GM21717 (cell line): ENCODE measurements at regions not wholly inside any gene's neighbourhood (a gene's known extent, or its start where the extent isn't known, plus 50 kb on each side); places are given as distances from the start of the nearest gene placed in this dataset.

Experiments used
- ATAC-seq: cut with Tn5 transposase; IDR thresholded peaks from one replicate; pipeline ENCODE4 v1.9.1; 2021; ENCODE audit warnings: mild to moderate bottlenecking, moderate library complexity; ENCODE audit not compliant: unreplicated experiment

DNA sequence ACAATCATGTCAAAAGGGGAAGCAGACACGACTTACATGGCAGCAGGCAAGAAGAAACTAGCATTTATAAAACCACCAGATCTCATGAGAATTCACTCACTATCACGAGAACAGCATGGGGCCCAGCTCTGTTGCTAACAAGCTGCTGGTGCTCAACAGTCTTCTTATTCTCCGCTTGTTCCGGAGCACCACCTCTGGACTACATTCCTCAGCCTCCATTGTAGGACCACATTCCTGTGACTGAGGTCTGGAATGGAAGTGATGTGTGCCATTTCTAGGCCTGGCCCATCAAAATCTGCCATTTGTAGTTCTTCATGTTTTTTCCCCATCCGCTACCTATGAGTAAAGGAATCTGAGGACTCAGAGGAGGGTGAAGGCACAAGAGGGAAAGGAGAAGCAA, 111.5 kb upstream of the PTCHD1 start:
- no peak for ATAC-seq

DNA sequence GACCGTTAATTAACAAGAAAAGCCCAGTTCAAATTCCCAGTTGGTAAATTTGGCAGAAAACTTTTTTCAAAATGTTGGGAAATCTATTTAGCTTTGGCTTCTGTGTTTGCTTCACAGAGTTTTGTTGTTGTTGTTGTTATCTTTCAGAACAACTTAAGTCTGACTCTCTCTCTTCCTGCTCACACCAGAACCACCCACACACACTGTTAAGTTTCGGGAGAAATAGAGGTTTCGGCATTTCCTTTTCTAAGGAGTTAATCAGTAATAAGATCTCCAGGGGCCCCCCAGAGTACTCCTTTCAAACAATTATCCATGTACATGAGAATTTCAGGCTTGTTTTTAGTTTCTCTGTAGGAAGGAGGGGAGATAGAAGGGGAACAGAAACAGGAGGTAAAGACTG, 106.2 kb upstream of the PTCHD1 start:
- no peak for ATAC-seq

GRCh38 chrX:23228950-23229448, 105.7 kb upstream of the PTCHD1 start:
- ATAC-seq: no peak

DNA sequence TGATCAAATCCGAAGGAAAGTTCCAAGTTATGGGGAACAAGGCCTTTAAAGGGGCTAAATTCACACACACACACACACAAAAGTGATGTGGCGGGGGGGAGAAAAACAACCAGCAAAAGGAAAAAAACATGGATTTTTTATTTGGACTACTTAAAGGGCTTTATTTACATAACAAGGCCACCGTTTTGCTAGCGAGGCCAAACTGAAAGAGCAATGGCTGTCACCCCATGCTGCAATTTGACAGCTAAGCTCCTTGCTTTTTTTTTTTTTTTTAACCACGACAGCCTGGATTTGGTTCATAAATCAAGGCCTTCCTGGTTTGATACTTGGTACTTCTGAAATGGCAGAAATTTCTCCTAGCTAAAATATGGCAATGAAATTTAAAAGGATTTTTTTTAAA, 99.6 kb upstream of the PTCHD1 start:
- no peak for ATAC-seq

DNA sequence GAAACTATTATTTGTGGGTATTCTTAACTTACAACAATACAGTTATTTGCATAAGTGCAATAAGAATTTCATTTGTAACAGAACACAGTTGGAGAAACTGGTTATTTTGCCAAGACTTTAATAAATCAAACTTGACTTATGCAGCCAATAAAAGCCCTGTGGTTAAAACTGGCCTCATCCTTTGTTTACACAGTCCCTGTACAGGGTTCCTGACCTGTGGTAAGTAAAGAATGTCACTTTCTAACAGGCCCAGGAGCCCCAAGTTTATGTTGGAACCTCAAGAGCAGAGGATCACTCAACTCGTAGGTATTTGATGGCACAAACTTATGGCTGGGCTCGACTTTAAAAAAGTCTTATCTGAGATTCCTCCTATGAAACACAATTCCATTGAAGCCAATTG, 88.6 kb upstream of the PTCHD1 start:
- no peak for ATAC-seq

DNA sequence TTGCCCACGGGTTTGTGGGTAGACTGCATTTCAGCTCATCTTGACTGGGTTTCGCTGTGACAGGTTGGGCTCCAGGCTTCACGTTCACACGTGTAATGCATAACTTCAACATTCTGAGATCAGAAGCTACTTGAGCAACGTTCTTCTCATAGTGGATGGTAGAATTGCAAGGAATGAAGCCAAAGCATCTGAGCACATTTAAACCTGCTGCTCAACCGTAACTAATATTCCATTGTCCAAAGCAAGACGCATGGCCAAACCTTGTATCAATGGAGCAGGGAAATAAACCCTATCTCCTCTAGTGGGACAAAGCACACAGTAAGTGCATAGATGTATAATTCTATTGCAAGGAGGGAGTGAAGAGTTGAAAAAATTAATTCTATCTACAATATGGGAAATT, 86.5 kb upstream of the PTCHD1 start:
- ATAC-seq: no peak

GRCh38 chrX:23251043-23251442, 83.6 kb upstream of the PTCHD1 start:
- ATAC-seq: no peak

DNA sequence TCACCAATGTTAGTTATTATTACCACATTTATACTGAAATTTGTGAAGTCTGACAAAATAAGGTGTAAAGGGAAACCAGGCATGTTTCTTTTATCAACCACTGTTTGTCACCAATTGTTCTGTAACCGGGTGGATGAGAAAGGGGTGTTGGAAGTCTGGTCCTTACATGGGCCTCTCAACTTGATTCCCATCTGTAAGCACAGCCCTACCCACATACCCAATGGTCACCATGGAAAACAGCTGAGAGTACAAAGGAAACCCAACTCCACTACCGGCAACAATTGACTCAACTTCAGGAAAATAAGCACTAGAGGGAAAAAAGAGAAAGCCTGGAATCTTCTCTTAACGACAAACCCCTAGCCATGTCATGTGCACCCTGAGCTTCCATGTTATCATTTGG, 70.8 kb upstream of the PTCHD1 start:
- ATAC-seq: no peak

DNA sequence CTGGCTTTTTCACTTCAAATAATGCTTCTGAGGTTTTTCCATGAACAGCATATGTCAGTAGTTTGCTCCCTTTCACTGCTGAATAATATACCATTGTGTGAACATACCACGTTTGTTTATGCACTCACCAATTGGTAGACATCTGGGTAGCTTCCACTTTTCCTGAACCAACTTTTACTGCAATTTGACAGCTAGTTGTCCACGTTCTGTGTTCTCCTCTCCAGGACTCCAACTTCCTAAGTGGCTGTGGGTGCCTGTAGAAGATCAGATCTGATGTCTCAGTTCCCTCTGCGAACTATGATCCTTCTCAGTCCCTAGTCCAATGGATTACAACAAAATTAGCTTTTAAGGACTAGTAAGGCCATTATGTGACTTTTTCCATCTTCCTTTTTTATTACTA, 64.7 kb upstream of the PTCHD1 start:
- no peak for ATAC-seq

DNA sequence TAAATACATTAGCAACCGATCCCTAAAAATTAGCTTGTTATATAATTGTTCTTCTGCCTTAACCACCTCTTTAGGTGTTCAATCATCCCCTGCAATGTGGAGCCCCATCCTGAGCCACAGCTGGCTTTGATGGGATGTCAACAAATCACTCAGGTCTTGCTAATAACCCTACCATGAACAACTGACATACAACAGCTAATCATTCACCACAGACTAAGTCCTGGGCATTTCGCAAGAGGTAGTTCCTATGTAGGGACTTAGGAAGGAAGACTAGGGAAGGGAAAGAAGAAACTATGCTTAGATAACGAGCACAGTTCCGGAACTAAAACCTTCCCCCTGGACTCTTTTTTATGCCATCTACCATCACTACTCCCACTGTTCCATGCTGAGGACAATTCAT, 63.6 kb upstream of the PTCHD1 start:
- no peak for ATAC-seq

DNA sequence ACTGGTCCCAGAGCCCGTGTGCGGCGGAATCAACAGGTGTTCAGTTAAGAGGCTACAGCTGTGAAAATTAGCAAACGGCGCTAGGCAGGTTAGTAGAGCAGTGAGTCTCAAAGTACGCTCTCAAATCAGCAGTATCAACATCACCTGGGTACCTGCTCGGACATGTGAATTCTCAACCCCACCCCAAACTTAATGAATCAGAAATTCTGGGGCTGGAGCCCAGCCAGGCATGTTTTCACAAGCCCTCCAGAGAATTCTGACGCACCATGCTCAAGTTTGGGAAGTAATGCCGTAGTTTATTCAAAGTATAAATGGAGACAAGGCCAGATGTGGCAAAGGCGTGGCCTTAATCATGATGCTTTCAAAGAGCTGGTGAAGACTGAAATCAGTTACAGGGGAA, 58.2 kb upstream of the PTCHD1 start:
- ATAC-seq: no peak
